ENCODE measurements at regions not wholly inside any gene's neighbourhood (a gene's known extent, or its start where the extent isn't known, plus 50 kb on each side); places are given as distances from the start of the nearest gene placed in this dataset.

DNA sequence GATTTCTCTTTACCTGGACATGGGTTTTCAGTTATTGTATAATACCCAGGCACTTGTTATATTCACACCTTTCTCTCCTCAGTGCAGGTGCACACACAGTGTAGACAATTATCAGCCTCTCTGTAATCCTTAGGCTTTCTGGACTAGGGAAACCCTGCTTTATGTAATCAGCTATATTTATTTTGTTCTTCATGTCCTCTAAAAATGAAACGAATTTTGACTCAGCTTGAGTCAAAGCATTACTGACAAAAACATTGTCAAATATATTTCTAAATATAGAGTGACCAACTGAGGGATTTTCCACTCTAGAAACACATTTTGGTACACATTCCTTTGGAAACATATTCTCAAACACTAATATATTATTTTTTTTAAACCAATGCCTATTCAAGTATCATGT, 144.8 kb upstream of the GULP1 start:
- TF ChIP-seq, protein P1, sequence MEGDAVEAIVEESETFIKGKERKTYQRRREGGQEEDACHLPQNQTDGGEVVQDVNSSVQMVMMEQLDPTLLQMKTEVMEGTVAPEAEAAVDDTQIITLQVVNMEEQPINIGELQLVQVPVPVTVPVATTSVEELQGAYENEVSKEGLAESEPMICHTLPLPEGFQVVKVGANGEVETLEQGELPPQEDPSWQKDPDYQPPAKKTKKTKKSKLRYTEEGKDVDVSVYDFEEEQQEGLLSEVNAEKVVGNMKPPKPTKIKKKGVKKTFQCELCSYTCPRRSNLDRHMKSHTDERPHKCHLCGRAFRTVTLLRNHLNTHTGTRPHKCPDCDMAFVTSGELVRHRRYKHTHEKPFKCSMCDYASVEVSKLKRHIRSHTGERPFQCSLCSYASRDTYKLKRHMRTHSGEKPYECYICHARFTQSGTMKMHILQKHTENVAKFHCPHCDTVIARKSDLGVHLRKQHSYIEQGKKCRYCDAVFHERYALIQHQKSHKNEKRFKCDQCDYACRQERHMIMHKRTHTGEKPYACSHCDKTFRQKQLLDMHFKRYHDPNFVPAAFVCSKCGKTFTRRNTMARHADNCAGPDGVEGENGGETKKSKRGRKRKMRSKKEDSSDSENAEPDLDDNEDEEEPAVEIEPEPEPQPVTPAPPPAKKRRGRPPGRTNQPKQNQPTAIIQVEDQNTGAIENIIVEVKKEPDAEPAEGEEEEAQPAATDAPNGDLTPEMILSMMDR (conservative IDR thresholded peaks at IDR 0.05): no peak
- TF ChIP-seq ZFX (IDR thresholded peaks at IDR 0.05): no peak
